Central memory CD8-positive, alpha-beta T cell (primary cell): ENCODE measurements at regions not wholly inside any gene's neighbourhood (a gene's known extent, or its start where the extent isn't known, plus 50 kb on each side); places are given as distances from the start of the nearest gene placed in this dataset.
"Not testable (repeated sequence)": the region's sequence is repeated elsewhere in the genome, so short reads cannot be mapped to it uniquely, and the experiment has no call there.

Experiments
- ATAC-seq: fragments of 150-1000 bp; cut with Tn5 transposase; replicated peaks from 2 replicates; pipeline ENCODE4 v1.10.0; 2022; ENCODE audit warnings: mild to moderate bottlenecking, moderate FRiP score, moderate number of reproducible peaks; ENCODE audit not compliant: poor library complexity, severe bottlenecking; ENCODE audit errors: extremely low read depth
- DNase-seq, 2 donors: peaks; one replicate each; pipeline ENCODE4 v3.0.0; 2021; ENCODE audit warnings: low spot score in 2 of 2
- H3K27ac Mint-ChIP-seq: one replicate; pipeline ENCODE4 v1.8.0; 2022; ENCODE audit warnings: low read depth, mild to moderate bottlenecking, moderate library complexity, mixed read lengths
- H3K27me3 Mint-ChIP-seq: one replicate; pipeline ENCODE4 v1.8.0; 2022; ENCODE audit warnings: mixed read lengths
- H3K36me3 Mint-ChIP-seq: one replicate; pipeline ENCODE4 v1.8.0; 2022; ENCODE audit warnings: mild to moderate bottlenecking, moderate library complexity, mixed read lengths; ENCODE audit not compliant: insufficient read depth
- H3K4me1 Mint-ChIP-seq: one replicate; pipeline ENCODE4 v1.8.0; 2022; ENCODE audit warnings: mixed read lengths
- H3K4me3 Mint-ChIP-seq: one replicate; pipeline ENCODE4 v1.8.0; 2022; ENCODE audit warnings: mild to moderate bottlenecking, moderate library complexity, mixed read lengths
- H3K9me3 Mint-ChIP-seq: one replicate; pipeline ENCODE4 v1.8.0; 2022; ENCODE audit warnings: mixed read lengths

DNA sequence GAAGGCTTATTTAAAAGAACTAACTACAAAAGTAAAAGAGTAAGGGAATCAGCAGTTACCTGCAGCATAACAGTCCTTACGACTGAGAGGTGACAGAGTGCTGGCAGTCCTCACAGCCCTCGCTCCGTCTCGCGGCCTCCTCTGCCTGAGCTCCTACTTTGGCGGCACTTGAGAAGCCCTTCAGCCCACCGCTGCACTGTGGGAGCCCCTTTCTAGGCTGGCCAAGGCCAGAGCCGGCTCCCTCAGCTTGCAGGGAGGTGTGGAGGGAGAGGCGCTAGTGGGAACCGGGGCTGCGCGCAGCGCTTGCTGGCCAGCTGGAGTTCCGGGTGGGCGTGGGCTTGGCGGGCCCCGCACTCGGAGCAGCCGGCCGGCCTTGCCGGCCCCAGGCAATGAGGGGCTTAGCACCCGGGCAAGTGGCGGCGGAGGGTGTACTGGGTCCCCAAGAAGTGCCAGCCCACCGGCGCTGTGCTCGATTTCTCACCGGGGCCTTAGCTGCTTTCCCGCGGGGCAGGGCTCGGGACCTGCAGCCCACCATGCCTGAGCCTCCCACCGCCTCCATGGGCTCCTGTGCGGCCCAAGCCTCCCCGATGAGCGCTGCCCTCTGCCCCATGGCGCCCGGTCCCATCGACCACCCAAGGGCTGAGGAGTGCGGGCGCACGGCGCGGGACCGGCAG lies 285.7 kb upstream of the MAGI2 start:
- H3K4me1 Mint-ChIP-seq, ATAC-seq, H3K27me3 Mint-ChIP-seq, H3K4me3 Mint-ChIP-seq, DNase-seq, H3K27ac Mint-ChIP-seq, H3K36me3 Mint-ChIP-seq: not testable (repeated sequence)
- peaks cover 14% of the 10 kb centered on the region for H3K9me3 Mint-ChIP-seq

GRCh38 chr7:79736418-79736817 lies 283.0 kb upstream of the MAGI2 start:
- no peak overlapping the region for H3K27ac Mint-ChIP-seq
- no peaks in the 10 kb centered on the region for H3K27me3 Mint-ChIP-seq
- no peaks in the 10 kb centered on the region for H3K36me3 Mint-ChIP-seq
- no peak overlapping the region for H3K4me3 Mint-ChIP-seq
- DNase-seq (no peak), ATAC-seq (no peak)
- peaks cover 39% of the 10 kb centered on the region for H3K9me3 Mint-ChIP-seq
- no peaks in the 10 kb centered on the region for H3K4me1 Mint-ChIP-seq

GRCh38 chr7:79735012-79735411 lies 281.5 kb upstream of the MAGI2 start:
- DNase-seq (no peak), ATAC-seq (no peak)
- Mint-ChIP-seq H3K4me3 (no peak overlapping the region), H3K36me3 (no peaks in the 10 kb centered on the region), H3K4me1 (no peaks in the 10 kb centered on the region), H3K27me3 (no peaks in the 10 kb centered on the region), H3K9me3 (peaks cover 39% of the 10 kb centered on the region), H3K27ac (no peak overlapping the region)

GRCh38 chr7:79734181-79734580 lies 280.7 kb upstream of the MAGI2 start:
- H3K9me3 Mint-ChIP-seq, result peaks cover 39% of the 10 kb centered on the region

DNA sequence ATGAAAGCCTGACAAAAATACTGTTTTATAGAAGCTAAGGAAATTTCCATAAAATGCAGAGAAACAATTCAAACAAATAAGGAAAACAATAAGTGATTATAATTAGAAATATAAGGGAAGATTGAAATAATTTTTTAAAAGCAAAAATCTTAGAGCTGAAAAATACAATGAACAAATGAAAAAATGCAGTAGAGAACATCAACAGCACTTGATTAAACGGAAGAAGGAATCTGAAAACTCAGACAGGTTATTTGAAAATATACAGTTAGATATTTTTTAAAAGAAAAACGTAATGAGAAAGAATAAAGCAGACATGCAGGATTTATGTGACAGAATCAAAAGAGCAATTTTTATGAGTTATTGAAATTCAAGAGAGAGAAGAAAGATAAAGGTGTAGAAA lies 279.1 kb upstream of the MAGI2 start:
- H3K4me1 Mint-ChIP-seq, result no peaks in the 10 kb centered on the region
- no peak overlapping the region for H3K4me3 Mint-ChIP-seq
- no peaks in the 10 kb centered on the region for H3K36me3 Mint-ChIP-seq
- ATAC-seq (no peak), DNase-seq (no peak)
- H3K9me3 Mint-ChIP-seq, result peaks cover 39% of the 10 kb centered on the region
- H3K27ac Mint-ChIP-seq, result no peak overlapping the region
- H3K27me3 Mint-ChIP-seq, result no peaks in the 10 kb centered on the region

More at GRCh38 chr7:79734181-79734580, 280.7 kb upstream of the MAGI2 start:
- H3K4me3 Mint-ChIP-seq, result no peak overlapping the region
- H3K27me3 Mint-ChIP-seq, result no peaks in the 10 kb centered on the region
- no peaks in the 10 kb centered on the region for H3K36me3 Mint-ChIP-seq
- no peak overlapping the region for H3K27ac Mint-ChIP-seq
- no peaks in the 10 kb centered on the region for H3K4me1 Mint-ChIP-seq
- ATAC-seq, result no peak
- no peak for DNase-seq

DNA sequence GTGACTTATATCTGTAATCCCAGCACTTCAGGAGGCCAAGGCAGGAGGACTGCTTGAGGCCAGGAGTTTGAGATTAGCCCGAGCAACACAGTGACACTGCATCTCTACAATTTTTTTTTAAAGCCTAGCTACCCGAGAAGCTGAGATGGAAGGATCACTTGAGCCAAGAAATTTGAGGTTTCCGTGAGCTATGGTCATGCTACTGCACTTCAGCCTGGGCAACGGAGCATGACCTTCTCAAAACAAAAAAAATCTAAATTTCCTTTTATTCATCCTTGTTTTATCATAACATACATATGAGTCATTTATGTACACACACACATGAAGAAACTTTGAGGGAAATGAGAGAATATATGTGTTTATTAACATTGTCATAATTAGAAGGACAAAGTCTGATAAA lies 277.5 kb upstream of the MAGI2 start:
- ATAC-seq (no peak), DNase-seq (no peak)
- H3K27ac Mint-ChIP-seq, result no peak overlapping the region
- H3K4me3 Mint-ChIP-seq, result no peak overlapping the region
- no peaks in the 10 kb centered on the region for H3K36me3 Mint-ChIP-seq
- H3K27me3 Mint-ChIP-seq, result no peaks in the 10 kb centered on the region
- H3K4me1 Mint-ChIP-seq, result no peaks in the 10 kb centered on the region
- H3K9me3 Mint-ChIP-seq, result peaks cover 33% of the 10 kb centered on the region

GRCh38 chr7:79723833-79724618 lies 270.6 kb upstream of the MAGI2 start:
- no peaks in the 10 kb centered on the region for H3K9me3 Mint-ChIP-seq
- H3K27me3 Mint-ChIP-seq, result no peaks in the 10 kb centered on the region
- no peak overlapping the region for H3K4me3 Mint-ChIP-seq
- H3K4me1 Mint-ChIP-seq, result no peaks in the 10 kb centered on the region
- DNase-seq (no peak), ATAC-seq (no peak)
- no peaks in the 10 kb centered on the region for H3K36me3 Mint-ChIP-seq
- H3K27ac Mint-ChIP-seq, result no peak overlapping the region

GRCh38 chr7:79722217-79722616 lies 268.8 kb upstream of the MAGI2 start:
- H3K4me1 Mint-ChIP-seq, result no peaks in the 10 kb centered on the region
- H3K36me3 Mint-ChIP-seq, result no peaks in the 10 kb centered on the region
- H3K27ac Mint-ChIP-seq, result no peak overlapping the region
- DNase-seq (no peak), ATAC-seq (no peak)
- H3K9me3 Mint-ChIP-seq, result peaks cover 10% of the 10 kb centered on the region
- H3K4me3 Mint-ChIP-seq, result no peak overlapping the region
- H3K27me3 Mint-ChIP-seq, result no peaks in the 10 kb centered on the region

- Mint-ChIP-seq H3K4me1 (no peaks in the 10 kb centered on the region), H3K36me3 (no peaks in the 10 kb centered on the region), H3K9me3 (peaks cover 15% of the 10 kb centered on the region), H3K4me3 (no peak overlapping the region), H3K27me3 (no peaks in the 10 kb centered on the region), H3K27ac (no peak overlapping the region)
- ATAC-seq, result no peak
- no peak for DNase-seq
Observed at GRCh38 chr7:79719216-79719615, 265.7 kb upstream of the MAGI2 start.

GRCh38 chr7:79716329-79716728 lies 262.9 kb upstream of the MAGI2 start:
- Mint-ChIP-seq H3K27me3 (no peaks in the 10 kb centered on the region), H3K4me1 (no peaks in the 10 kb centered on the region), H3K36me3 (no peaks in the 10 kb centered on the region), H3K4me3 (no peak overlapping the region), H3K9me3 (peaks cover 15% of the 10 kb centered on the region), H3K27ac (no peak overlapping the region)
- DNase-seq (no peak), ATAC-seq (no peak)

- Mint-ChIP-seq H3K27me3 (no peaks in the 10 kb centered on the region), H3K36me3 (no peaks in the 10 kb centered on the region), H3K9me3 (peaks cover 15% of the 10 kb centered on the region), H3K27ac (no peak overlapping the region), H3K4me3 (no peak overlapping the region), H3K4me1 (no peaks in the 10 kb centered on the region)
- ATAC-seq, result no peak
- no peak for DNase-seq
Observed at GRCh38 chr7:79714081-79714480, 260.6 kb upstream of the MAGI2 start.

DNA sequence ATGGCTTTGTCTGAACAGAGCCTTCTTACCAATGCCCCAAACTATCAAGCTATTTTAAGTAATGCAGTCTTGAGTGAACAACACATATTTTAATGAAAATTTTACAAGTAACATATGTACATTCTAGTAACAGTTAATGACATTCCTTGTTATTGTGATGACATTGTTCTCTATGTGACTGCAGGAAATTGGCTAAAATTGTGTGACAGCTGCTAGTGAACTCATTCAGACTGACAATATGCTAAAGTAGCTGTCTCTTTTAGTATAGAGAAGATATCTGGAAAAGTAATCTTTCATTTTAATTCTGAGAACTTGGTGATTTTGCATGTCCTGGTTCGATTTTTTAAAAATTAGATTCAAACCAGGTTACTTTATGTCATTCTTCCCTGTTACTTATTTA lies 259.8 kb upstream of the MAGI2 start:
- no peaks in the 10 kb centered on the region for H3K4me1 Mint-ChIP-seq
- no peak for ATAC-seq
- no peaks in the 10 kb centered on the region for H3K36me3 Mint-ChIP-seq
- H3K27ac Mint-ChIP-seq, result no peak overlapping the region
- H3K9me3 Mint-ChIP-seq, result peaks cover 8% of the 10 kb centered on the region
- H3K27me3 Mint-ChIP-seq, result no peaks in the 10 kb centered on the region
- DNase-seq, result no peak
- H3K4me3 Mint-ChIP-seq, result no peak overlapping the region

GRCh38 chr7:79711660-79712059 lies 258.2 kb upstream of the MAGI2 start:
- Mint-ChIP-seq H3K27ac (no peak overlapping the region), H3K27me3 (no peaks in the 10 kb centered on the region), H3K9me3 (no peaks in the 10 kb centered on the region), H3K36me3 (no peaks in the 10 kb centered on the region), H3K4me1 (no peaks in the 10 kb centered on the region), H3K4me3 (no peak overlapping the region)
- no peak for DNase-seq
- ATAC-seq, result no peak
